Adrenal gland (tissue), 5 donors: ENCODE measurements at regions not wholly inside any gene's neighbourhood (a gene's known extent, or its start where the extent isn't known, plus 50 kb on each side); places are given as distances from the start of the nearest gene placed in this dataset.

Experiments
- POLR2A ChIP-seq, 2 donors: fragments of 450-650 bp; IDR thresholded peaks; one replicate each; pipeline ENCODE4 v1.6.1; 2017; ENCODE audit warnings: antibody characterized with exemption in 2 of 2, mild to moderate bottlenecking in 2 of 2, moderate library complexity in 1 of 2
- TF ChIP-seq, protein P1 (sequence below), 6 experiments: fragments of 450-650 bp in 4 of 6; fragments of 200-600 bp in 2 of 6; sonication (generic) in 1 of 6; IDR thresholded peaks; 1 replicate in 5 of 6; 2 replicates in 1 of 6; pipeline versions ENCODE4 v1.5.1 to v1.8.0; 2016 to 2021; ENCODE audit warnings: antibody characterized with exemption in 6 of 6, mild to moderate bottlenecking in 2 of 6, moderate library complexity in 1 of 6
- donor health status: DM: no; HTN: no; CAD: no.

DNA sequence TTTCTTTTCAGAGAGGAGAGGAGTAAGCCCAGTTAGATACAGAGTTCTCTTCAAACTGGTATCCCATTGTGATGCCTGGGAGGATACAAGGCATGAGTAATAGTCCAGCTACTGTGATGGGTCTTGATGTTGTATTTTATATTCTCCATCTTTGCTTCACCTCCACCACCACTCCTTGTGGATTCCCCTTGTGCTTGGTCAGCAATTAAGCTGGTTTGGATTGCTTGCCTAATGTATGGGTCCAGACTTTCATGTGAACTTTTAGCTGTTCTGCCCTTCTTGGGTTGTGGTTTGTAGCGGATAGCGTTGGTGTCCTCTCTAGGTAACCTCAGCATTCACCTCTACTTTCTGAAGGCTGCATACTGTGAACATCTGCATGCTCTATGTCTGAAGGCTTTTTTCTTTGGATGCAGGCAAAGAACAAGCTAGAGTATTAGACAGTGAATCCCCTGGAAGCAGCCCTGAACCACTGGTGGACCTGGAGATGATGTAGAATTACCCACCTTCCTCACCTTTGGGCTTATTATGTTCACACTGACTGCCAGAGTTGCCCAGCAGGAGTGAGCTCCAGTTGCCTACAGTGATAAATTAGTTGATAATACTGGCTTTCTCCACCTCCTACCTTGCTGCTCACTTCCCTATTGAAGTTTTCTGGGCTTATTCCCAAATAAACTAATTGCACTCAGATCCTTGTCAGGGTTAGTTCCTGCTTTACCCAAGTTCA lies 126.5 kb upstream of the MTPN start:
- TF ChIP-seq, protein P1, sequence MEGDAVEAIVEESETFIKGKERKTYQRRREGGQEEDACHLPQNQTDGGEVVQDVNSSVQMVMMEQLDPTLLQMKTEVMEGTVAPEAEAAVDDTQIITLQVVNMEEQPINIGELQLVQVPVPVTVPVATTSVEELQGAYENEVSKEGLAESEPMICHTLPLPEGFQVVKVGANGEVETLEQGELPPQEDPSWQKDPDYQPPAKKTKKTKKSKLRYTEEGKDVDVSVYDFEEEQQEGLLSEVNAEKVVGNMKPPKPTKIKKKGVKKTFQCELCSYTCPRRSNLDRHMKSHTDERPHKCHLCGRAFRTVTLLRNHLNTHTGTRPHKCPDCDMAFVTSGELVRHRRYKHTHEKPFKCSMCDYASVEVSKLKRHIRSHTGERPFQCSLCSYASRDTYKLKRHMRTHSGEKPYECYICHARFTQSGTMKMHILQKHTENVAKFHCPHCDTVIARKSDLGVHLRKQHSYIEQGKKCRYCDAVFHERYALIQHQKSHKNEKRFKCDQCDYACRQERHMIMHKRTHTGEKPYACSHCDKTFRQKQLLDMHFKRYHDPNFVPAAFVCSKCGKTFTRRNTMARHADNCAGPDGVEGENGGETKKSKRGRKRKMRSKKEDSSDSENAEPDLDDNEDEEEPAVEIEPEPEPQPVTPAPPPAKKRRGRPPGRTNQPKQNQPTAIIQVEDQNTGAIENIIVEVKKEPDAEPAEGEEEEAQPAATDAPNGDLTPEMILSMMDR (IDR thresholded peaks at IDR 0.05): no peak
- no peak for TF ChIP-seq POLR2A (IDR thresholded peaks at IDR 0.05)
